ENCODE measurements at regions not wholly inside any gene's neighbourhood (a gene's known extent, or its start where the extent isn't known, plus 50 kb on each side); places are given as distances from the start of the nearest gene placed in this dataset.

GRCh38 chr13:40438999-40439797, 227.2 kb downstream of the FOXO1 start:
- H3K4me3 ChIP-seq (ENCODE audit: low read depth, low read length) = no peak overlapping the region
- no peak for DNase-seq (ENCODE audit: low read depth)
- TF ChIP-seq CTCF (IDR thresholded peaks at IDR 0.05; ENCODE audit: insufficient read depth, low read depth, low read length, missing control alignments) = no peak

- H3K4me3 ChIP-seq (ENCODE audit: low read depth, low read length) = no peak overlapping the region
- no peak for TF ChIP-seq CTCF (IDR thresholded peaks at IDR 0.05; ENCODE audit: insufficient read depth, low read depth, low read length, missing control alignments)
- no peak for DNase-seq (ENCODE audit: low read depth)
These were observed 226.5 kb downstream of the FOXO1 start for GRCh38 chr13:40439928-40440327.

- H3K4me3 ChIP-seq (ENCODE audit: low read depth, low read length) = no peak overlapping the region
- TF ChIP-seq CTCF (IDR thresholded peaks at IDR 0.05; ENCODE audit: insufficient read depth, low read depth, low read length, missing control alignments) = no peak
- no peak for DNase-seq (ENCODE audit: low read depth)
These were observed 225.2 kb downstream of the FOXO1 start for GRCh38 chr13:40440990-40441820.

- DNase-seq (ENCODE audit: low read depth) = no peak
- H3K4me3 ChIP-seq (ENCODE audit: low read depth, low read length) = no peak overlapping the region
- no peak for TF ChIP-seq CTCF (IDR thresholded peaks at IDR 0.05; ENCODE audit: insufficient read depth, low read depth, low read length, missing control alignments)
These were observed 224.2 kb downstream of the FOXO1 start for GRCh38 chr13:40442231-40442630.

- no peak for TF ChIP-seq CTCF (IDR thresholded peaks at IDR 0.05; ENCODE audit: insufficient read depth, low read depth, low read length, missing control alignments)
- DNase-seq (ENCODE audit: low read depth) = no peak
- H3K4me3 ChIP-seq (ENCODE audit: low read depth, low read length) = no peak overlapping the region
These were observed 223.6 kb downstream of the FOXO1 start for GRCh38 chr13:40442826-40443225.

- TF ChIP-seq CTCF (IDR thresholded peaks at IDR 0.05; ENCODE audit: insufficient read depth, low read depth, low read length, missing control alignments) = no peak
- H3K4me3 ChIP-seq (ENCODE audit: low read depth, low read length) = no peak overlapping the region
- DNase-seq (ENCODE audit: low read depth) = no peak
These were observed 222.2 kb downstream of the FOXO1 start for GRCh38 chr13:40444241-40444640.
